HG03159 (cell line): ENCODE measurements at regions not wholly inside any gene's neighbourhood (a gene's known extent, or its start where the extent isn't known, plus 50 kb on each side); places are given as distances from the start of the nearest gene placed in this dataset.

Experiments
- ATAC-seq: cut with Tn5 transposase; IDR thresholded peaks from one replicate; pipeline ENCODE4 v1.9.1; 2021; ENCODE audit warnings: mild to moderate bottlenecking, moderate library complexity; ENCODE audit not compliant: unreplicated experiment

DNA sequence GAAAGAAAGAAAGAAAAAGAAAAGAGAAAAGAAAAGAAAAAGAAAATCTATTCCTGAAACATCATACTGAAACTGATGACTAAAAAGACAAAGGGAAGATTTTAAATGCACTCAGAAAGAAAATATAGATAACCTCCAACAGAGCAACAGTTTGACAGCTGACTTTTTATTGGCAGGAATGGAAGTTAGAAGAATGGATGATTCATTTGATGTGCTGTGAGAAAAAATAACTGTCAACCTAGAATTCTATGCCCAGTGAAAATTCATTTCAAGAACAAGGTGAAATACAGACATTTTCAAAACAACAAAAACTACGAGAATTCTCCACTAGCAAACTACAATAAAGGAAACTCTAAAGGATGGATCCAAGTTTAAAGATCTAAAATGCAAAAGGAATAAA is 50.5 kb upstream of the HSPA12A start:
- no peak for ATAC-seq

GRCh38 chr10:116796469-116796868 is 52.8 kb upstream of the ENO4 start:
- ATAC-seq = peak; percentile 9

- peak; percentile 82 for ATAC-seq
Measured at GRCh38 chr10:116796910-116797513, 52.3 kb upstream of the ENO4 start.

GRCh38 chr10:116798859-116799258 is 50.4 kb upstream of the ENO4 start:
- no peak for ATAC-seq
